Gastrocnemius medialis (tissue), 4 donors: ENCODE measurements at regions not wholly inside any gene's neighbourhood (a gene's known extent, or its start where the extent isn't known, plus 50 kb on each side); places are given as distances from the start of the nearest gene placed in this dataset.

ENCODE experiments used
- CTCF ChIP-seq, 5 experiments: fragments of 450-650 bp in 3 of 5; fragments of 200-600 bp in 2 of 5; sonication (generic) in 2 of 5; IDR thresholded peaks in 4 of 5; conservative IDR thresholded peaks in 1 of 5; 1 replicate in 4 of 5; 2 replicates in 1 of 5; pipeline ENCODE4 v1.5.1; 2016 to 2019; ENCODE audit warnings: antibody characterized with exemption in 5 of 5, mild to moderate bottlenecking in 3 of 5, moderate library complexity in 3 of 5
- POLR2A ChIP-seq, 2 donors: fragments of 450-650 bp; IDR thresholded peaks; one replicate each; pipeline ENCODE4 v1.6.1; 2017; ENCODE audit warnings: antibody characterized with exemption in 2 of 2, mild to moderate bottlenecking in 2 of 2, moderate library complexity in 2 of 2

DNA sequence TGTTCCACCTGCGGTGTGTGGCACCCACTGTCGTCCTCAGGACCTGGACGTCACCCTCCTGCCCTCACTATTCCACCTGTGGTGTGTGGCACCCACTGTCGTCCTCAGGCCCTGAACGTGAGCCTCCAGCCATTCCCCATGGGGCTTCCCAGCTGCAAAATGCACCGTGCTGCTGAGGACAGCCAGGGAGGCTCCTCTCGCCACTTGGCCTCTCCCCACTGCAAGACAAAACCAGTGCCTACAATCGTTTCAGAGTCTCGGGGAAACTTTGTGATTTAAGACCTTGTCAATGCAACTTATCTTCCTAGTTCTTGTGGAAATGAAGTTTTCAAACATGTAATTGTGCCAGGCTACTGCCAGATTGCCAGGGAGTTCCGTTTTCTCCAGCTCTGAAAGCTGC is 319.3 kb upstream of the SALL3 start:
- TF ChIP-seq CTCF (IDR thresholded peaks at IDR 0.05 in 4 of 5, conservative IDR thresholded peaks at IDR 0.05 in 1 of 5) (no peak), POLR2A (IDR thresholded peaks at IDR 0.05) (no peak)
